ENCODE measurements at regions not wholly inside any gene's neighbourhood (a gene's known extent, or its start where the extent isn't known, plus 50 kb on each side); places are given as distances from the start of the nearest gene placed in this dataset.
A peak's percentile ranks its signal among the peaks of the same experiment; 100 is the strongest.
"Not testable (repeated sequence)": the region's sequence is repeated elsewhere in the genome, so short reads cannot be mapped to it uniquely, and the experiment has no call there.

DNA sequence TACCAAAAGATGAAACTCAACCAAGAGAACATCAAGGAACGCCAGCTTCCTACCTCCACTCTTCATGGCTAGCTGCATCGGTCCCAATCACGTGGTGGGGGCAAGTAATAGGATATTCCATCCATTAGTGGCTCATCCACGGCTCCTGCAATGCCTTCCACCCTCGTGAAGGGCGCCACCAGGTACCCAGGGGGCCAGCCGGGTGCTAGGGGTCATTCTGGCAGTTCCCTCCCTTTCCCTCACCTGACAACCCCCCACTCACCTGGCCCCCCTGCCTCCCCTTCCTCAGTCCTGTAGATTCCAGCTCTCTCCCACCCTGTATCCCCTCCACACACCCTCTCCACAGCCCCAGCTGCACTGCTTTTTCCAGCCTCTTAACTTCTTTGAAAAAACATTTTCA is 161.9 kb downstream of the URI1 start:
- no peak for DNase-seq (ENCODE audit: low spot score)

DNA sequence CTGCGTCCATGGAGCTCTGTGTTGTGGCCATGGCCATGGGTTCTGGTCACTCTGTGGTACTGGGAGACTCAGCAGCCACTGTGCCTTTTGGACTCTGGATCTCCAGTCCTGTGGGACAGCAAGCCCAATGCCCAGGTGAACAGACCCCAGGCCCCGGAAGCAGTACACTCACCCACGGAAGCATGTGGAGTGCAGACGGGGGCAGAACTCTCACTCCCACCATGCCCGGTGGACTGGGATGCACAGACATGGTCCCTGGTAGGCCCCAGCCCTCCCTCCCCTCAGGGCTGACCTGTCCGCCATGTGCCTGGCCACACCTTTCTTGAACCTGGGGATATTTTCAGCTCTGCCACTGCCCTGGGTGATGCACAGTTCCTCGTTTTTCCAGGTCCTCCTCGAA is 163.3 kb downstream of the URI1 start:
- DNase-seq (ENCODE audit: low spot score): no peak

DNA sequence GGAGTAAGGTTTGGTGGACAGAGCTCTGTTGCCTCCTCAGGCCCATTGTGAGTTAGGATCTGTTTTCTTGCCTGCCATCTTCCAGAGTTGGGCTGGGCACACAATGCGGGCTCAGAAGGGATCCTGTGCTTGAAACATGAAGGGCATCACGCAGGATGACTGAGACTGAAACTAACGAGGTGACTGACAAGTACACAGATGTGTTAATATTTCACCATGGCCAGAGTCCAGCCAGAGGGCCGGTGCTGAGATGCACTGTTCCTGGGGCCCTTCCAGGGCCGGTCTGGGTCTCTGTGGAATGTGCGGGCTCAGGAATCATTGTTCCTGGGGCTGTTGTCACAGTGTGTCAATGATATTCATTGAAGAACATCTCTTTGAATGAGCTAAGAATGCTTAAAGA is 163.7 kb downstream of the URI1 start:
- DNase-seq (ENCODE audit: low spot score): no peak

DNA sequence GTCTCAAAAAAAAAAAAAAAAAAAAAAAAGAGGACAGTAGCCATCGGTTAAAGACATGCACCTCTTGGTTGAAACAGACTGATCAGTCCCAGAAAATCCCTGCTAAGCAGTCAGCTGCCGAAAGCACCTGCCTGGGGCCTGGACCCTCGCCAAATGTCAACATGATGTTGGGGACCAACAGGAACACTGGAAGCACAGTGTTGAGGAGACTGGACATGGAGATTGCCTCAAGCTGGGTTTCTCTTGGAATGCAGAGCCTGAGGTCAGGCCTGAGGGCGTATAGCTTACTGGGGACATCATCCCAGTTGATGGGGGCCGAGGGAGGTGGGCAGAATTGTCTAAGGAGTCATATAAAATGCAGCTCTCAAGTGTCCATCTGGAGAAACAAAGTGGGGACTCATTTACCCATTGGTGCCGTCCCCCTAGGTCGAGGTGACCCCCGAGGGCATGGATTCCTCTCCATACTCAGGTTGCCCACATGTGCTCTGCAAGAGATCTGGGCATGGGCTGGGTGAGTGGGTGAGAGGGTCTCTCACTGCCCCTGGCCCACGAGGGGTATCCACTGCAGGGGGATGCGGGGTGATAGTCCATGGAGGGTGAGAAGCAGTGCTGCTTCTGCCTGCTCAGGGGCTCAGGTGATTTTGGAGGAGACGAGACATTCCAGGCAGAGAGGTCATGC is 164.5 kb downstream of the URI1 start:
- DNase-seq (ENCODE audit: low spot score): no peak

DNA sequence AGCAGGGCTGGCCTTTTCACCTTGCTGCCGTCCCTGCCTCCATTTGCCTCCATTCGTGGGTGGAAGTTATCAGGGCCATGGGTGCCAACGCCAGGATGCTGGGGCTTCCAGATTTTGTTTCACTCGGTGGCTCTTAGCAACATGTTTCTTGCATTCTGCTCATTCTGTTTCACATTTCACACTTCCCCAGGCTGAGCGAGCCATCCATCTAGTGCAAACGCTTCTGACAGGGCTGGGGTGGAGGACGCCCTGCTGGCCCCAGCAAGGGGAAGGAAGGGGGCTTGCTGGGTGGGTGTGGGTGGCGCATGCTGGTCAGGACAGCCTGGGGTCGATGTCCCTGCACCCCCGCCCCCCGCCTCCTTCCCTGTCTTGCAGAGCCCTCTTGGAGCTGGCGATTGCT is 165.2 kb downstream of the URI1 start:
- DNase-seq (ENCODE audit: low spot score): no peak

DNA sequence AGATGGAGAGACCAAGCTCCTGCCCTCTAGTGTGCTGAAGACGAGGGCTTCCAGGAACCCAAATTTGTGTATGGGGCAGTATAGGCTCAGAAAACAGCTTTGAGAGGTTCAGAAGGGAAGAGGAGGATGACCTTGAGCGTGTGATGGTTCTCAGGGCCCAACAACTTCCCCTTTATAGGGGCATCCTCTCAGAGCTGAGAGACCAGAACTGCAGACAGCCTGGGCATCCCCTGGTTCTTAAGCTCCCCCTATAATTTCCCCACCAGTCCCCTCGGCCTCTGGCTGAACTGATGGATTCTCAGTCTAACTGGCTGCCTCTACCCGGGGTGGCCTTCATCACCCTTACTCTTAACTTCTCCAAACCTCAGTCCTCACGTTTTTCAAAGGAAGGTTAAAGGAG is 167.5 kb downstream of the URI1 start:
- DNase-seq (ENCODE audit: low spot score): no peak

DNA sequence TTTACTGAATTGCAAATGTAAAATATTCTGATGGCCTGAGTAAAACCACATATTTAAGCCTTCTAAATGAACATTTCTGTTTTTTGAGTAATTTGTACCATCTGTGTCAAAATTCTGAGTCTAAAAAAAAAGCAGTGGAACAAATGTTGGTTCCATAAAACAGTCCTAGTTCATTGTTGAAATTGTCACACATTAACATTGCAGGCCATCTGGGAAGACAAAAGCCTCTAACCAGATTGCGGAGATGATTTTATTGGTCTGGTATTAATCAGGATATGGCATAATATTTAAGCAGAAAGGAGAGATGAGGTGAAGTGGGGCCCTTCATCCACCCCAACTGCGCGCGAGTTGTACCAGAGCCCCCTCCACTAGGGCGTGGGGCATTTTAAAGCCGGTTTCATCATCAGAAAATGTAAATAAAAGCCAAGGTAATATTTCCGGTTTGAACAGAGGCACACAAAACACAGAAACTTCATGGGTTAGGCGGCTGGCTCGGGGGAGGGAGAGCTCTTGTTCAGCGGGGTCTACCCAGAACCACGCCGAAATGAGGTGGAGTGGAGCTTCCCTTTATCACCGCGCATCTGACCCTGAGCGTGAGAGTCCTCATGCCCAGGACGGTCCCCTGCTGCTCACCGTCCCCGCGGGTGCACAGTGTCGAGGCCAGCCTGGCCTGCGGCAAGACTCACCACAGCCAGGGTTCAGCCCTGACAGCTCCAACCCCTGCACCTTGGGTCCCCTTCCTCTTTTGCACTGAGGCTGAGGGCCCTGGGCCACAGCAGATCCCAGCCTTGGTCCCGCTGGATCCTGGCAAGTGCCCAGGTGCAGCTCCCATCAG is 169.2 kb downstream of the URI1 start:
- no peak for DNase-seq (ENCODE audit: low spot score)

DNA sequence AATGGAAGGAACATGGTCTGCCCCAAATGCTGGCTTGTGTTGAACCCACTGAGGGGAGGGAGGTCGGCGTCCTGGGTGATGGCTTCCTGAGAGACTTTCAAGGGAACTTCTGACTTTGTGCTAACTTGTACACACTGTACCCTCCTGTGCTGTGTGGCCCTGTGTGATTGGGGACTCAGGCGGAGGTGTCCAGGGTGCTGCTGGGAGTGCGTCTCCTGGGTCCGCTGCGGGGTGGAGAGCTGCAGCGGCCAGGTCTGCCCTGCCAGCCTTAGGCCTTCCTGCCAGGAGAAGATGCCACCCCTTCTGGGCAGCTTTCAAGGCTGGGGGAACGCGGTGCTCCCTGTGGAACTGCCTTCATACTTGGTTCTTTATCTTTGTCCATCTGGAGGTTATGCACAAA is 170.1 kb downstream of the URI1 start:
- DNase-seq (ENCODE audit: low spot score): no peak

DNA sequence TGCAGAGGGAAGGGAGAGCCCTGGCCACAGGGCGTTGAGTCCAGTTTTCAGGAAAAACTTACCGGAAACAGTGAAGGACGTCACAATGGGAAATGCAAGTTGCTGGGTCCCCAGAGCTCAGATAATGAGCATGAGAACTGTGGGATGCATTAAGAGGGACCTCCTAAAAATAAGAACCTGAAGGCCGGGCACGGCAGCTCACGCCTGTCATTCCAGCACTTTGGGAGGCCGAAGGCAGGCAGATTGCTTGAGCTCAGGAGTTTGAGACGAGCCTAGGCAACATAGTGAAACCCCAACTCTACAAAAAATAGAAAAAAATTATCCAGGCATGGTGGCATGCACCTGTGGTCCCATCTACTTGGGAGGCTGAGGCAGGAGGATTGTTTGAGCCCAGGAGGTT is 170.6 kb downstream of the URI1 start:
- no peak for DNase-seq (ENCODE audit: low spot score)

DNA sequence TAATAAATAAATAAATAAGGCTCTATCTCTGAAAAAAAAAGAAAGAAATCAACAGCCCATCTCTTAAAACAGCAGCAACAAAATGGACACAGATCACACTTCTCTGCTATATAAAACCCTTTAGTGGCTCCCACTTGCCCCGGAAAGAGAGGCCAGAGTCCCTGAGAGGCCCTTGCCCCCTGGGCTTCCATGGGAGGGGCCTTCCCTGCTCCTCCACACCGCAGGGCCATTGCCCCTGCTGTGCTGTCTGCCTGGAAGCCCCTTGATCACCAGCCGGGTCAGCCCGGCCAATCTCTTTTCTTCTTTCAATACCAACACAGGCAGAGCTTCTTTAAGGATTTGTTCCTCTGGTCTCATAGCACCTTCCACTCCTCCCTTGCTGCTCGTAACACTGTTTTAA is 171.1 kb downstream of the URI1 start:
- no peak for DNase-seq (ENCODE audit: low spot score)

DNA sequence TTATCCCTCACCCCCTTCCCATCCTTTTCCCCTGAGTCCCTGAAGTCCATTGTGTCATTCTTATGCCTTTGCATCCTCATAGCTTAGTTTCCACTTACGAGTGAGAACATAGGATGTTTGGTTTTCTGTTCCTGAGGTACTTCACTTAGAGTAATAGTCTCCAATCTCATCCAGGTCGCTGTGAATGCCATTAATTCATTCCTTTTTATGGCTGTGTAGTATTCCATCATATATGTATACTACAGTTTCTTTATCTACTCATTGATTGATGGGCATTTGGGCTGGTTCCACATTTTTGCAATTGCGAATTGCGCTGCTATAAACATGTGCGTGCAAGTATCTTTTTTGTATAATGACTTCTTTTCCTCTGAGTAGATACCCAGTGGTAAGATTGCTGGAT is 172.1 kb downstream of the URI1 start:
- not testable (repeated sequence) for DNase-seq (ENCODE audit: low spot score)

DNA sequence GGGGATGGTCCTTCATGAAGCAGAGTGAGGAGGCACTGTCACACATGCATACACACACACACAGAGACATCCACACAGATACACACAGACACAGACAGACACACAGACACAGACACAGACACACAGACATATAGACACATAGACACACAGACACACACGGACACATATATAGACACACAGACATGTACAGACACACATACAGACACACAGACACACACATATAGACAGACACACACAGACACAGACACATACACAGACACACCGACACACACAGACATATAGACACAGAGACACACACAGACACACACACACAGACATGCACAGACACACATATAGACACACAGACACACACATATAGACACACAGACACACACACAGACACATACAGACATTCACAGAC is 173.9 kb downstream of the URI1 start:
- DNase-seq (ENCODE audit: low spot score): no peak

DNA sequence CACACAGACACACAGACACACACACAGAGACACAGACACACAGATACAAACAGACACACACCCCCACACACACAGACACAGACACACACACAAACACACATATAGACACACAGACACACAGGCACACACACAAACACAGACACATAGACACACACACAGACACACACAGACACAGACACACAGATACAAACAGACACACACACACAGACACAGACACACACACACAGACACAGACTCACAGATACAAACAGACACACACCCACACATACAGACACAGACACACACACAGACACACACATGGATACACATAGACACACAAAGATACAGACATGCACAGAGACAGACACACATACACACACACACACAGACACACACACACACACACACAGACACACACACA is 174.5 kb downstream of the URI1 start:
- DNase-seq (ENCODE audit: low spot score): no peak

DNA sequence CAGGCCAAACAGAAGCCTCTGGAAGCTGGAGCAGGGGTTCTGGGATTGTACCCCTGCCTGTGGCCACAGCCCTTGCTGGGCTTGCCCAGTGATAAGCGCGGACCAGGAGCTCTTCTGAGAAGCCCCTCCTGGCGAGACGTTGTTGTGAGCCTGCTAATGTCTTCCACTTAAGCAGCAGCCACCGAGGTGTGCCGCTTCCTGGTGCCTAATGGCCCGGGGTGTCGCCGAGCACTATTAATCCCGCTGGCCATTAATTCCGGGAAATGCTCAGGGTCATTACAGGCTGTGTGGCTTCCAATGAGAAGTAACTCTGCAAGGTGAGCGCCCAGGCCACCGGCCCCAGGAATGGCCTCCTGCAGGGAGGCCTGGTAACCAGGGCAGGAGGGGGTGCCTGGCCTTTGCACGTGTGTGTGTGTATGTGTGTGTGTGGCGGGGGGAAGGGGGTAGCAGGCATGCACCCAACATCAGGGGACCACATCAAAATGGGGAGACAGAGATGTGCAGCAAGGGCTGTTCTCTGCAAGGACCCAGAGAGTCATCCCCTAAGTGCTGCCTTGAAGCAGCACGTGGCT is 175.0 kb downstream of the URI1 start:
- no peak for DNase-seq (ENCODE audit: low spot score)

DNA sequence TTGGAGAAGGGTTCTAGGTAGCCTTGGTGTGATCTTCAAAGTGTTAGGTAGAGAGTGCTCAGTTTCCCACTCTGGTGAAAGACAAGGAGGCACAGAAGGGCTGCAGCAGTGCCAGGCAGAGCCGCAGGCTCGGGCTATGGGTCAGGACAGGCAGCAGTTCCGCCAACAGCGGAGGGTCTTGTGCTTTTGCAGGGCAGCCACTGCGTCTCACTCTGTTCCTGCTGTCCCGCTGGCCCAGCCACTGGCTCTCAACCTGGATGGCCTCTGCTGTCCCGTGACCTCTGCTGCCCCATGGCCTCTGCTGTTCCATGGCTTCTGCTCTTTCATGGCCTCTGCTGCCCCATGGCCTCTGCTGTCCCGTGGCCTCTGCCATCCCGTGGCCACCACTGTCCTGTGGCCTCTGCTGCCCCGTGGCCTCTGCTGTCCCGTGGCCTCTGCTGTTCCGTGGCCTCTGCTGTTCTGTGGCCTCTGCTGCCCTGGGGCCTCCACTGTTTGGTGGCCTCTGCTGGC is 175.7 kb downstream of the URI1 start:
- DNase-seq (ENCODE audit: low spot score): no peak

DNA sequence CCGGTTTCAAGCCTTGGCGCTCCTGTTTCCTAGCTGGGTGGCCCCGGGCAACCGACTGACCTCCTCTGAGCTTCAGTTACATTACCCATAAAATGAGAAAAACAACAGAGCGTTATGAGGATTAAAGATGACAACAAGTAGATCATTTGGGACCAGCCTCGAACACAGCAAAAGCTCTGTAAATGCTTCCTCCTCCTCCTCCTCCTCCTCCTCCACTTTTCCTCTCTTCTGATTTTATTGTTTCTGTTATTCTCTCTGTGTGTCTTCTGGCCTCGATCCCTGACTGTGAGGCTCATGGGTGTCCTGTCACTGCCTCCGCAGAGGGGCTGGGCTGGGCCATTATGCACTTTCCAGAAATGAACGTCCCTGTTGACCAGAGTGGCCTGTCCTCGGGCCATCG is 176.2 kb downstream of the URI1 start:
- no peak for DNase-seq (ENCODE audit: low spot score)

DNA sequence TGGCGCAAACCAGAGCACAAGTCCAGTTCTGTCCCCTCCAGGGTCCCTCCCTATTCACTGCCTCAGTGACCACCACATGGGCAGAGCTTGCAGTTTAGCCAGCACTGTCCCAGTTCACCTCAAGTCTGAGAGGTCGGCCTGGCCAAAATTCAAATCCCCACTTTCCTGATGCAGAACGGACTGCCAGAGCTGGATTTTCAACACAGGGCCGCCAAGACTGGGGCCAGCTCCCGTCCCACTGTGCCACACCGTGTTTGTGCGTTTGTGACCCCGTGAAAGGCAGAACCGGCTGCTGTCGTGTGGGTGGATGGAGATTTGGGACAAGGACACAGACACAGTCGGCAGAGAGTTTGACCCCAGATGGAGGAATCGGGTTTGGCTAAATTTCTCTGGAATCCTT is 176.7 kb downstream of the URI1 start:
- no peak for DNase-seq (ENCODE audit: low spot score)

DNA sequence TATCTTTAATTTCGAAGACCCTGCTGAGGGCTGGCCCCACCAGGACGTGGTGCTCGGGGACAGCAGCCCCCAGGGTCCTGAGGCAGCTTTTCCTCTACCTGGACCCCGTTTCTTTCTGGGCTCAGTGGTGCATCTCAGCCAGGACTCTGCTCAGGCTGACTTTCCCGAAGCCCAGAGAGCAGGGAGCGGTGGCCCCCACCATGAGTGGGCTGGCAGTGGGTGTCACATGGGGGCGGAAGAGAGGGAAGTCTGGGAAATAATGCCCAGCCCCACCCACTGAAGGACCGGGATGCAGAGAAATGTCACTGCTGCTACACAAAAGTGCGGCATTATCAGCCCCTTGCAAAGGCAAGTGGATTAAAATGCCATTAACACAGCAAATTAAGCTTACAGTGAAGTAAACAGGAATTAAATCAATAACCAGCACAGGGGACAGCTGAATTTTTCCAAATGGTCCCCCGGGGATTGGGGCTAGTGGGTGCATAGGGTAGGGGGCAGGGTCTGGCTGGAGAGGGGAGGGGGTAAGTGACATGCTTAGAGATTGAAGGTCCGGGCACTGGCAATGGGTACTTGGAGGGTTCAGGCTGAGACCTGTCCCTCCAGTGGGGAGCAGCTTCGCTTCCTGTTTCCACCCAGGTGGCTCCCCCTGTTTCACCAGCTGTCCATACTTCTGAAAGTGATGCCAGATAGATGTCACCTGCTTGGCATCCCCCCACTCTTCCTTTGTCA is 177.3 kb downstream of the URI1 start:
- no peak for DNase-seq (ENCODE audit: low spot score)

DNA sequence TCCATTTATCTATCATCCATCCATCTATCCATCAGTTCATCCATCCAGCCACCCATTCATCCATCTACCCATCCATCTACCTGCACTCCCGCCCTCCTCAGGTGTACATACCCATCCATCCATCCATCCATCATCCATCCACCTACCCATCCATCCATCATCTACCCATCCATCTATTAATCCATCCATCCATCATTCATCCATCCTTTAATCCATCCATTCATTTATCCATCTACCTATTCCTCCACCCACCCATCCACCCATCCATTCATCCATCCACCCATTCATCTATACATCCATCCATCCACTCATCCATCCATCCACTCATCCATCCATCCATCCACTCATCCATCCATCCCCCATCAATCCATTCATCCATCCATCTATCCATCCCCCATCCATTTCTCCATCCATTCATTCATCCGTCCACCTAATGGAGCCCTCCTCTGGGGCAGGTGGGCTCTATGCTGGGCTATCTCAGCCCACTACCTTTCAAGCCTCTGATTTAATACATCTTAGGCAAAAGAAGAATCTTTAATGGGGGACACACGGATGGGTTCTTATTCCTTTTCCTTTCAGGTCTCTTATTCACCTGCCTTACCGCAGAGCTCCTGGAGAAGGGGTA is 178.9 kb downstream of the URI1 start:
- no peak for DNase-seq (ENCODE audit: low spot score)

DNA sequence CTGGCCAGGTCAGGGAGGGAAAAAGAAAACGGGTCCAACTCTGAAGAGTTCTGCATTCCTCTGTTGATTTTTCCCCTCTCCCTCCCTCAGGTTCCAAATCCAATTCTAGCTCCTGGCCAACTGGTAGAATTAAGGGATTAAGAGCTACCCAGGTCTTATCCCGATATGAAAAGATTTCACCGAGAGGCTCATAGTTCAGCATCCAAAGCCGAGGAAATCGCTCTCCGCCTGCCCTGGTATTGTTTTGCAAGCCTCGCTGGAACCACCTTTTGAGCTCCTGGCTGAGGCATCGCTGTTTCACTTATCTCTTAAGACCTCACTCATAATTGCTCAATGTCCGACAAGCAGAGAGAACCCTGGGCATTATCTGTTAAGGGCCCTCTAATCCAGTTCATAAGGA is 180.4 kb downstream of the URI1 start:
- DNase-seq (ENCODE audit: low spot score): peak; percentile 65

DNA sequence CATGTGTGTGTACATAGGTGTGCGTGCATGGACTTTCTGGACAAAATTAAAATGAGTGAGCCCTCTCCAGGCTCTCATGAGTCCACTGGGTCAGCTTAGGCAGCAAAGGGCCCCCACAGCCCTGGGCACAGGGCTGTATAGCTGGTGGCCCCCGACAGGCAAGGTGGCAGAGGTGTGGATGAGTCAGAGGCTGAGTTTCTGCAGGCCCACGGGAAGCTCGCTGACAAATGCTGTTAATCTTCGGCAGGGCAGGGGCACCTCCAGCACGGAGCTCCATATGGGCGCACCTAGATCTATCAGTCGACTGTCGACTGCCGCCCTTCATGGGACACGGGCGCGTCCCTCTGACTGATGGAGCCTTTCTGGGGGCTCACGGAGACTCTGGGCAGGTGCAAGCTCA is 181.1 kb downstream of the URI1 start:
- DNase-seq (ENCODE audit: low spot score): no peak

DNA sequence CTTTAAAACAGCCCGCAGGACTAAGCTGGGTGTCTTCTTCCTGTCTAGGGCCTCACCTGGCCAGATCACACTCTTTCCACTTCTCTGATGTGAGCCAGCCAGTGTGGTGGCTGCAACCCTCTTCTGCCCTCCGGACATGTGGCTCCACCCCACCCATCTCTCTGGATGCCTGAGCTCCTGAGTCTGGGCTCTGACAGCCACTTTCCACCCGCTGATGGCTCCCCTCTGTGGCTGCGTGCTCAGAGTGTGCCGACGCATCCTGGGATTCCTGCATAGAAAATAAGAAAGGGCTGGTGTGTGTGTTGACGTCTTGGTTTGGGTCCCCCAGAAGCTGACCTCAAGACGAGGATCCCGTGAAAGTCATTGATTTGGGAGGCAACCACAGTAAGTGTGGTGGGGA is 181.6 kb downstream of the URI1 start:
- DNase-seq (ENCODE audit: low spot score): no peak
